CD4-positive, alpha-beta T cell treated with Interleukin-21 for 1 hour (primary cell): ENCODE measurements at regions not wholly inside any gene's neighbourhood (a gene's known extent, or its start where the extent isn't known, plus 50 kb on each side); places are given as distances from the start of the nearest gene placed in this dataset.
"Not testable (repeated sequence)": the region's sequence is repeated elsewhere in the genome, so short reads cannot be mapped to it uniquely, and the experiment has no call there.

Experiments used
- DNase-seq: peaks from one replicate; pipeline ENCODE4 v3.0.0-alpha.2; 2020

DNA sequence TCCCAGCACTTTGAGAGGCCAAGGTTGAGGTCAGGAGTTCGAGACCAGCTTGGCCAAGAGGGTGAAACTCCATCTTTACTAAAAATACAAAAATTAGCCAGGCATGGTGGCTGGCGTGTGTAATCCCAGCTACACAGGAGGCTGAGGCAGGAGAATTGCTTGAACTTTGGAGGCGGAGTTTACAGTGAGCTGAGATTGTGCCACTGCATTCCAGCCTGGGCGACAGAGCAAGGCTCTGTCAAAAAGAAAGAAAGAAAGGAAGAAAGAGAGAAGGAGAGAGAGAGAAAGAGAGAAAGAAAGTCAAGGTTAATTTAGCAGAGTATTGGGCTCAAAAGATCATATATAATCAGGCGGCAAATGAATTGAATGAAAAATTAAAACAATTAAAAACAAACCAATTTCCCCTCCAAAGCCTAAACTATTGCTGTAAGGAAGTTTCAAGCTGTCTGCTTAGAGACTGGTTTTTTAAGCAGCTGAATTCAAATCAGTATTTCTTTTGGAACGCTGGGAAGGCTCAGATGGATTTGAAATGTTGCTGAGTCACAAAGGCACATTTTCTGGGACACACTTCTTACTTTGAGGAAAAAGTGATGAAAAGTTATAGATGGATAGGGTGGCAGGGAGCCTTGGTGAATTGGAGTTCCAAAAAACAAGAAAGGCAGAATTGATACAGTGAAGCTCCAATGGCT, 81.3 kb upstream of the BHLHE40 start:
- no peak for DNase-seq

DNA sequence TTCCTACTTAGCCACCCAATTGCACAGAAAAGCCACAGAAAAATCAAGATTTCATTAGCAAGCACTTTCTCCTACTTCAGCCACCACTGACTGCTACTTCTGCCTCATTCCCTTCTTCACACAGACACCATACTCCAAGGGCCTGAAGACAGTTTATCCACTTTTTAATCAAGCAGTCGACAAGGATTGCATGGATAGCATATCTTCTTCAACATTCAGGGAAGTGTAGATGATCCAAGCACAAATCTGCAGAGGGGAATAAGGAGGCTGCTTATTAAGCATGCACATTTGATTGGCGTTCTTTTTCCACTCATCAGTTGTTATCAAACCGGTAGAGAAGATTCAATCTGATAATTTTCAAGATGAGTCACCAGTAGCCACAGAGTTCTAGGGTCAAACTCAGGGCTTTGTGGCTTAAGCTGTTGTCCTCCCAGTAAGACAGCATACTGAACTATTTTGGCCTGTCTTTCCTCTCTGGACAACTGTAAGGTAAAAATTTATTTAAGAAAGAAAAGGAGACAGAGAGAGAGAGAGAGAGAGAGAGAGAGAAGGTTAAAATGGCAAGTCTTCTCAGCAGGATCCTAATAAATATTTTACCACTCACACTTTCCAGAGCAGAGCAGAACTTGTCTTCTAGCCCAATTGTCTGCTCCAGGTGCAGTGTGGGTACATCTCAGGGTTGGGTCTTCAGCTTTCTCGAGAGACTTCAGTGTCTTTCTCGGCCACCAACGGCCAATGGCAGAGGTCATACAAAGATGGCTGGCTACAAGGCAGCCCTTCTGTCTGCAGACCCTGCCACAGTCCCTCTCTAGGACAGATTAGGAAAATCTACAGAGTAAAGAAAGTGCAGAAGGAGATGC, 80.6 kb upstream of the BHLHE40 start:
- DNase-seq = no peak

DNA sequence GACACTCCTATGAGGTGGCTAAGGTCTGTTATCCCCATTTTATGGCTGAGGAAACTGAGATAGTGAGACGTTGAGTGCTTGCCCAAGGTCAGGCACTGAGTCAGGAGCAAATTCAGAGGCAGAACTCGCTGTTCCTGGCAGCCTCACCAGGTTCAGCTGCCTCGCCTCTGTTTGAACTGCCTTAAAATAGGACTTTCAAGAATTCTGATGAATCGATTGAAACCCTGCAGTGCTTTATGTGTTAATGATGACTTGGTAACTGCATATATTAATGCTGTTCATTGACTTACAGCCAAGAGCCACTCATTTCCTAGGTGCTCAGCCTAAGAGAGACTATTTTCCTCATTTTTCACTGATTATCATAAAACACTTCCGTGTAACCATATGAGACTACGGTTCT, 79.5 kb upstream of the BHLHE40 start:
- DNase-seq = no peak

DNA sequence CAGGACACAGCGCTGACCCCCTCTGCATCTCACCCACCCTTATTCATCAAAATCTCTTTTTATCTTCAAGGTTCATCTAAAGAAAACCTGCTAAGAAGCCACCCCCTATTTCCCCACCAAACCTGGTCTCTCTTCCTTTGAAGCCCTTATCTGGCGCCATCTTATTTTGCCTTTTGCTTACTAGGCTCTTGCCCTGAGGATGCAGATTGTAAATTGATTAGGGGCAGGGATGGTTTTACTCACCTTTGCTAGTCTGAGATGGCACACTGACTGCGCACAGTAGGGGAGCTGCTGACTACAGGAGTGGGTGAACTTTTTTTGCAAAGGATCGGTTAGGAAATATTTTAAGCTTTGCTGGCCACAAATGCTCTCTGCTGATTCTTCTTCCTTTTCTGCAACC, 78.9 kb upstream of the BHLHE40 start:
- DNase-seq = peak; percentile 16

DNA sequence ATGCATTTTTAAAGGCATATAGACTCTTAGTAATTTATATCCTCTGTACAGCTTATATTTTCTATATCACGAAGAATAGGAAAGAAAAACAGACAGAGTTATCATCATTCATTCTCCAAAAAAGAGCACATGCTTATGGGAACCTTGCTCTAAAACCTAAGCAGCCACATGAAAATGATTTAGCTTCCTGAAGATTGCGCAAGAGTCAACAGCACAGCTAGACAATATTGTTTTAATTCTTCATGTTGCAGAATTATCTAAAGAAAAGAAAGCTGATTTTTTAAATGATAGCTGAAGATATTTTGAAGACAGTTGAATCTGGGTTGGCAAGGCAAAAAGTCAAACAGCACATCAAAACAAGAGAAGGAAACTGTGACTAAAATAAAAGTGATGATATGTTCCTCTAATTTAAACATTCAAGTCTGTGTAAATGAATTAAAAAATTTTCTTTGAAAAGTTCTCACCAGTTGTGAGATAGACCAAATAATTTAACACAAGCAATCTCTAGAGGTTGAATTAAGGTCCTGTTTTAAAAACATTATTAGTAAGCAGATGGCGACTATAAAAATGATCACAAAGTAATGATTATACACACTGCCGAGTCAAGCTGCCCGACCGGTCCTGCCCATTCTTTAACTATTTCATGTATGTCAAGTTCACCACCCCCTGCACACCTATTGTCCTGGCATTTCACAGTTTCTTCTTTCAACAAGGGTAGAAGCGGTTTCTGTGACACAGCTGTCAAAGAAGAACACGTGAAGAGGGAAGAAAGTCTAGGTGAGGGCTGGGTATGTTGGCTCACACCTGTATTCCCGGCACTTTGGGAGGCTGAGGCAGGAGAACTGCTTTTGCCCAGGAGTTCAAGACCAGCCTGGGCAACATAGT, 74.2 kb upstream of the BHLHE40 start:
- peak; percentile 30 for DNase-seq

DNA sequence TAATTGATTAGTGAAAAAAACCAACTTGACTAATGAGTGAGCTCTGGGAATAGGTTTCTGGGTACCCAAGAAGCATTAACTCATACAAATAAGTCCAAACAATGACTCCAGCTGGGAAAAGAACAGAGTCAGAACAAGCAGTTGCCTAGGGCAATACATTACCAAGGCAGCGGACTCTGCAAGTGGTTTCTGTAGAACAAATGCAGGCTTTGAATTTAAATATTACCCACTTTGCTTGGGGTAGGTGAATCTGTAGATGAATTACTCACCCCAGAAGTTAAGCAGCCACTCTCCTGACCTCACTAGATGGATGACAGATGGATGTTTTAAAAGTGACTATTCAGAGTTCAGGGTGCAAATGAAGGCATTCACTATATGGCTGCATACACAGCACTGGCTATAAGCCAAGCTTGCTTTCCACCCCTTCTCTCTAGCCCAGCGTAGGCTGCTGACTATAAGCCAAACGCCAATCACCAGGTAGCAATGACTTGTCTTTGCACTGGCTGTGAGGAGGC, 73.1 kb upstream of the BHLHE40 start:
- DNase-seq = peak; percentile 25

DNA sequence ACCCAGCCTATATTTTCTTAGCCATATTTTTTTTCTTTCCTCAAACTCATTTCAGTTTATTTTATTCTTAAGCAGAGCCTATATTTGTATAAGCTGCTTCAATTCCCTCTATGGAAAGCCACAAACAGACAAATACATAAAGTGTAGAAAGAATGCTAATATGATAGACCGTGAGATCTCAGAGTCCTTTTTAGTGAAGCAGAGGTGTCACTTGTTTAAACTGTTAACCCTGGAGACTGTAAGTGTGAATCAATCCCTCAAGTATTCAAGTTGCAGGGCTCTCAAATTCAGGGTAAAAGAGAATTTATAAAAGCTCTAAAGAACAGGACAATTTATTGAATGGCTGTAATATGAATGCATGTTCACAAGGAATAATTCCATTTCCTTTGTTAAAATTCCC, 72.2 kb upstream of the BHLHE40 start:
- DNase-seq = no peak

DNA sequence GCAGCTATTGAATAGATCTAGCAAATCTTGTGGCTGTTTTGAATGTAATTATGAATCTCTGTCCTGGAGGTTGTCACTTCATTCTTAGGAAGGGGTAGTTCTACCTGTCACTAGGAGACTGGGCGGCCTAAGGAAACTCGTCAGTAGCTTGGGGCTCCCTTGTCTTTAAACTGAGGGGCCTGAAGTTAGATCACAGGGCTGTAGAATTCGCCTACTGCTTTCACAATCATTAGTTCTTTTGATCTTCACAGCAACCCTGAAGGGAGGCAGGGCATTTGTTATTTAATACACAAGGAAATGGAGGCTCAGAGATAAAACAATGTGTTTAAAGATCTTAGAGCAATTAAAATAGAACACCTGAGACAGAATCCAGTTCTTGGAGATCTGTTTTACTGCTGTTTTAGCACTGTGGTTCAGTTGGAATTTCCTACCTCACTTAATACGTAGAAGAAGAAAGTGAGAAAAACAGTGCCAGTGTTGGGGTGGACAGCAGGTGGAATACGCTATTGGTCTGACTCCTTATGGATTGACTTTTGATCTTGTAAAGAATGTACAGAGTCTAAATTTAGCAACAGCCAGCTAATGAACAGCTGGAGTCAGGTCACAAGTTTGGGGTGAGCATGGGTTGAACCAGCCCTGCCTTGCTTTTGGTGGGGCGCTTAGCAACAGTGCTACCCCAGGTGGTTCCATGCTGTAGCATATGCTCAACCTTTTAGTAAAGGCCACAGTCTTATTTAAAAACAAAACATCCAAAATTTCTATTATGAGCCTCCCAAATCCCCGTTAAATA, 71.4 kb upstream of the BHLHE40 start:
- peak; percentile 36 for DNase-seq

DNA sequence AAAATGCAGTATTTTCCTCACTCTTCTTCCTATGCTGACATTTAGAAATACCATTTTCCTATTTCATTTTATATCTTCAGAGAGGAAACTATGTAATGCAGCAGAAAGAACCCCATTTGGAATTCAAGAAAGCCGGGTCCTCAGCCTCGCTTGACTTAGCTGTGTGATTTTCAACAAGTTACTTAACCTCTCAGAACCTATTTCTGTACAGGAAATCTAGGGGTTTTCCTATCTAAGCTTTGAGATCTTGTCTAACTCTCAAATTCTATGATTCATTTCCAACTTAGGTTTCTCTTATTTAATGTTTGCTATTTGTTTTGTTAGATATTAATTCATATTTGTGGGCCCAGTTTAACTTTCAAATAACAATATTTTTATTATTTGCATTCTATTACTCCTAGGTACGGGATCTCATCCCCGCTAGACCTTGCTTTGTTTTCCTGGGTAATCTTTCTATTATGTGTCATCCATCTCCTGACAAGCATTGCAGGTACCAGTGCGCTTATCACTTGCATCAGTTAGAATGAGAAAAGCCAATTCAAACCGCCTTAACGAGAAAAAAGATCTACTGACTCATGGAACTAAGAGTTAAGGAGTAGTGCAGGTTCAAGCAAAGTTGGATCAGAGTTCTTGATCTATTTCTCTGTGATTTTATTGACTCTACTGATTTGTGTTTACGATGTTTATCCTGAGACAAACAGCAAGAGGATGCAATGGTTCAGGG, 70.6 kb upstream of the BHLHE40 start:
- peak; percentile 46 for DNase-seq

DNA sequence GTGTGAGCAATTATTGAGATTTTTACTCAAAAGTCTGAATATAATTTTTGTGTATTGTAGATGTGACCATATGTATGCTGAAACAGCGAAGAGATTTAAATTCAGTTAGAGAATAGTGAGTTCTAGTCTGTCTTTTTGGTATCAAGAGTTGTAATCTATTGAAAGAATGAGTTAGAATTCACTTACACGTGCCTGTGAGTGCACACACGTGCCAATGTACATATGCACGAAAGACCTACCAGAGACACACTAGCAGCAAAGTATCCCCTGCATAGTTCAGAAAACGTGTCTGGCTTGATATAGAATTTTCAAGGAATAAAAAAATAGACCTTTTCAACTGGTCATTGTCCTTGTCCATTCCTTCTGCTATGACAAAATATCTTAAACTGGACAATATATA, 64.8 kb upstream of the BHLHE40 start:
- no peak for DNase-seq

DNA sequence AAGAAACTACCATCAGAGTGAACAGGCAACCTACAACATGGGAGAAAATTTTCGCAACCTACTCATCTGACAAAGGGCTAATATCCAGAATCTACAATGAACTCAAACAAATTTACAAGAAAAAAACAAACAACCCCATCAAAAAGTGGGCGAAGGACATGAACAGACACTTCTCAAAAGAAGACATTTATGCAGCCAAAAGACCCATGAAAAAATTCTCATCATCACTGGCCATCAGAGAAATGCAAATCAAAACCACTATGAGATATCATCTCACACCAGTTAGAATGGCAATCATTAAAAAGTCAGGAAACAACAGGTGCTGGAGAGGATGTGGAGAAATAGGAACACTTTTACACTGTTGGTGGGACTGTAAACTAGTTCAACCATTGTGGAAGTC, 57.6 kb upstream of the BHLHE40 start:
- not testable (repeated sequence) for DNase-seq

DNA sequence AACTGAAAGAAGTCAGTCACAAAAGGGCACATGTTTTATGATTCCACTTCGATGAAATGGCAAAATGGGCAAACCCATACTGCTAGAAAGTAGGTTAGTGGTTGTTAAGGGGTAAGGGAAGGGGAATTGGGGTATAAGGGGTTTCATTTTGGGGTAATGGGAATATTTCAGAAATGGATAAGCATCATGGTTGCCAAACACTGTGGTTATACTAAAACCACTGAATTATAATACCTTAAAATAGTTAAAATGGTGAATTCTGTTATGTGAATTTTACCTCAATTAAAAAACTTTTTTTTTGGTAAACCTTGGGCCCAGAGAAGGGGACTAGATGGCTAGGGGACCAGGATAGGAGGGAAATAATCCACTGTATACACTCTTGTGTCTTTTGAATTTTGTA, 52.3 kb upstream of the BHLHE40 start:
- no peak for DNase-seq

DNA sequence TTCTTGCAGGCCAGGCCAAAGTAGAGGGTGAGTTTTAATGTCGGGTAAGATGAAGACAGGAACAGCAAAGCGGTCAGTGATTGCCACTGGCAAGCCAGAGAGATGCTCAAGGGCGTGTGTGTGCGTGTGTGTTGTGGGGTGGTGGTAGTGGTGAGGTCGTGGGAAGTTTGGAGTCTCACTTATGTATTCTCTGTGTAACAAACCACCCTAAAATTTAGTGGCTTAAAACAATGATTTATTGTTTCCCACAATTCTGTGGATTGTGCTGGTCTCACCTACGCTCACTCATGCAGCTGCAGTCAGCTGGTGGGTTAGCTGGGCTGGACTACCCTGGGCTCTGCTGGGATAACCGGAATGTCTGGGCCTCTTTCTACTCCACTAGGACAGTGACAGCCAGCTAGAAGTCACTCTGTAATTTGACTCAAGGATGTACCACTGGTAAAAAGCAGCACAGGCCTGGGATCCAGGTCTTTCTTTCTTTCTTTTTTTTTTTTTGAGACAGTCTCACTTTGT, 50.9 kb upstream of the BHLHE40 start:
- peak; percentile 6 for DNase-seq
